ENCODE measurements at regions not wholly inside any gene's neighbourhood (a gene's known extent, or its start where the extent isn't known, plus 50 kb on each side); places are given as distances from the start of the nearest gene placed in this dataset.

GRCh38 chr13:90027409-90027808 is 1320.1 kb upstream of the MIR17HG start:
- no peaks in the 10 kb centered on the region for H3K27me3 ChIP-seq
- no peak for DNase-seq
- TF ChIP-seq POLR2A (IDR thresholded peaks at IDR 0.05), result no peak

GRCh38 chr13:90032313-90032712 is 1315.2 kb upstream of the MIR17HG start:
- no peaks in the 10 kb centered on the region for H3K36me3 ChIP-seq
- H3K4me1 ChIP-seq, result no peaks in the 10 kb centered on the region
- no peak overlapping the region for H3K4me3 ChIP-seq
- WGBS, 2 donors, result 81 to 89% methylated on average over 4 to 5 of the region's 5 CpGs
- H3K27me3 ChIP-seq, result no peaks in the 10 kb centered on the region
- peaks cover 0 to 11% (median 0%) of the 10 kb centered on the region in 3 donors for H3K9me3 ChIP-seq
- TF ChIP-seq CTCF (IDR thresholded peaks at IDR 0.05) (no peak), POLR2A (IDR thresholded peaks at IDR 0.05) (no peak)
- intact Hi-C loops (cut with DNase I), result no loop called here
- no peak for DNase-seq
- no peak overlapping the region for H3K27ac ChIP-seq

More at GRCh38 chr13:90027409-90027808, 1320.1 kb upstream of the MIR17HG start:
- Histone ChIP-seq H3K4me1 (no peaks in the 10 kb centered on the region), H3K4me3 (no peak overlapping the region), H3K27ac (no peak overlapping the region), H3K36me3 (no peaks in the 10 kb centered on the region), H3K9me3 (peaks cover 0 to 14% (median 0%) of the 10 kb centered on the region in 3 donors)
- intact Hi-C loops (cut with DNase I), result no loop called here

- Histone ChIP-seq H3K4me3 (no peak overlapping the region), H3K27ac (no peak overlapping the region), H3K9me3 (peaks cover 0 to 5% (median 0%) of the 10 kb centered on the region in 3 donors), H3K27me3 (no peaks in the 10 kb centered on the region), H3K4me1 (no peaks in the 10 kb centered on the region), H3K36me3 (no peaks in the 10 kb centered on the region)
- 58 to 91% methylated on average over 3 to 8 of the region's 14 CpGs for WGBS, 2 donors
- no peak for TF ChIP-seq CTCF (IDR thresholded peaks at IDR 0.05)
- TF ChIP-seq POLR2A (IDR thresholded peaks at IDR 0.05), result no peak
- intact Hi-C loops (cut with DNase I), result no loop called here
- DNase-seq, result no peak
Observed at GRCh38 chr13:90032841-90033493, 1314.5 kb upstream of the MIR17HG start.

GRCh38 chr13:90039516-90039915 is 1308.0 kb upstream of the MIR17HG start:
- H3K27ac ChIP-seq, result no peak overlapping the region
- no peaks in the 10 kb centered on the region for H3K27me3 ChIP-seq
- intact Hi-C loops (cut with DNase I), result no loop called here
- H3K4me1 ChIP-seq, result no peaks in the 10 kb centered on the region
- H3K4me3 ChIP-seq, result no peak overlapping the region
- H3K9me3 ChIP-seq, result no peaks in the 10 kb centered on the region
- DNase-seq, result no peak
- TF ChIP-seq CTCF (IDR thresholded peaks at IDR 0.05) (no peak), POLR2A (IDR thresholded peaks at IDR 0.05) (no peak)
- H3K36me3 ChIP-seq, result no peaks in the 10 kb centered on the region
- 65 to 70% methylated on average over 3 of the region's 3 CpGs for WGBS, 2 donors

- no peak overlapping the region for H3K27ac ChIP-seq
- DNase-seq, result no peak
- peaks cover 0 to 9% (median 6%) of the 10 kb centered on the region in 3 donors for H3K9me3 ChIP-seq
- H3K4me3 ChIP-seq, result no peak overlapping the region
- H3K36me3 ChIP-seq, result no peaks in the 10 kb centered on the region
- no peaks in the 10 kb centered on the region for H3K27me3 ChIP-seq
- 17 to 60% methylated on average over 1 of the region's 2 CpGs for WGBS, 2 donors
- no peaks in the 10 kb centered on the region for H3K4me1 ChIP-seq
- TF ChIP-seq POLR2A (IDR thresholded peaks at IDR 0.05) (no peak), CTCF (IDR thresholded peaks at IDR 0.05) (no peak)
- intact Hi-C loops (cut with DNase I), result no loop called here
Observed at GRCh38 chr13:90047600-90047999, 1299.9 kb upstream of the MIR17HG start.

Data from esophagus squamous epithelium (tissue), 5 donors.